ENCODE measurements at regions not wholly inside any gene's neighbourhood (a gene's known extent, or its start where the extent isn't known, plus 50 kb on each side); places are given as distances from the start of the nearest gene placed in this dataset.

- TF ChIP-seq CTCF (IDR thresholded peaks at IDR 0.05), result no peak
- TF ChIP-seq POLR2A (IDR thresholded peaks at IDR 0.05), result no peak
Observed at GRCh38 chr10:78663721-78664120, 405.0 kb upstream of the ZMIZ1 start.

All from right lobe of liver (tissue), 4 donors.